ENCODE measurements at regions not wholly inside any gene's neighbourhood (a gene's known extent, or its start where the extent isn't known, plus 50 kb on each side); places are given as distances from the start of the nearest gene placed in this dataset.

GRCh38 chr1:221564891-221565290 is 177.0 kb downstream of the DUSP10 start:
- no peak for DNase-seq (ENCODE audit: low spot score)
- TF ChIP-seq CTCF (IDR thresholded peaks at IDR 0.05), result no peak
- H3K4me1 ChIP-seq, result peaks cover 0 to 26% of the 10 kb centered on the region in 2 donors
- no peak overlapping the region for H3K4me3 ChIP-seq
- H3K27ac ChIP-seq, result no peak overlapping the region
- H3K9me3 ChIP-seq, result no peaks in the 10 kb centered on the region
- no peaks in the 10 kb centered on the region for H3K27me3 ChIP-seq
- H3K36me3 ChIP-seq, result no peaks in the 10 kb centered on the region

GRCh38 chr1:221565711-221566110 is 176.2 kb downstream of the DUSP10 start:
- Histone ChIP-seq H3K4me1 (peaks cover 0 to 26% of the 10 kb centered on the region in 2 donors), H3K27me3 (no peaks in the 10 kb centered on the region), H3K36me3 (no peaks in the 10 kb centered on the region), H3K9me3 (no peaks in the 10 kb centered on the region), H3K4me3 (no peak overlapping the region), H3K27ac (peak overlapping the region; percentile 38 to 55)
- TF ChIP-seq CTCF (IDR thresholded peaks at IDR 0.05), result no peak
- DNase-seq (ENCODE audit: low spot score), result no peak

- TF ChIP-seq CTCF (IDR thresholded peaks at IDR 0.05), result no peak
- no peak for DNase-seq (ENCODE audit: low spot score)
- Histone ChIP-seq H3K9me3 (no peaks in the 10 kb centered on the region), H3K27ac (no peak overlapping the region), H3K4me1 (peaks cover 0 to 26% of the 10 kb centered on the region in 2 donors), H3K36me3 (no peaks in the 10 kb centered on the region), H3K27me3 (no peaks in the 10 kb centered on the region), H3K4me3 (no peak overlapping the region)
These were observed 173.9 kb downstream of the DUSP10 start for GRCh38 chr1:221567859-221568507.

- no peak for TF ChIP-seq CTCF (IDR thresholded peaks at IDR 0.05)
- Histone ChIP-seq H3K4me1 (peaks cover 0 to 16% of the 10 kb centered on the region in 2 donors), H3K4me3 (no peak overlapping the region), H3K36me3 (no peaks in the 10 kb centered on the region), H3K27ac (no peak overlapping the region), H3K9me3 (no peaks in the 10 kb centered on the region), H3K27me3 (no peaks in the 10 kb centered on the region)
- no peak for DNase-seq (ENCODE audit: low spot score)
These were observed 168.1 kb downstream of the DUSP10 start for GRCh38 chr1:221573756-221574155.

- Histone ChIP-seq H3K27me3 (no peaks in the 10 kb centered on the region), H3K36me3 (no peaks in the 10 kb centered on the region), H3K27ac (no peak overlapping the region), H3K4me3 (no peak overlapping the region), H3K4me1 (peaks cover 0 to 16% of the 10 kb centered on the region in 2 donors), H3K9me3 (no peaks in the 10 kb centered on the region)
- DNase-seq (ENCODE audit: low spot score), result no peak
- no peak for TF ChIP-seq CTCF (IDR thresholded peaks at IDR 0.05)
These were observed 167.4 kb downstream of the DUSP10 start for GRCh38 chr1:221574529-221574928.

GRCh38 chr1:221575605-221576004 is 166.3 kb downstream of the DUSP10 start:
- Histone ChIP-seq H3K9me3 (no peaks in the 10 kb centered on the region), H3K27me3 (no peaks in the 10 kb centered on the region), H3K36me3 (no peaks in the 10 kb centered on the region), H3K27ac (no peak overlapping the region), H3K4me1 (peaks cover 0 to 16% of the 10 kb centered on the region in 2 donors), H3K4me3 (peak overlapping the region in 1 of 2 donors; percentile 9)
- no peak for TF ChIP-seq CTCF (IDR thresholded peaks at IDR 0.05)
- DNase-seq (ENCODE audit: low spot score), result no peak
